ENCODE measurements at regions not wholly inside any gene's neighbourhood (a gene's known extent, or its start where the extent isn't known, plus 50 kb on each side); places are given as distances from the start of the nearest gene placed in this dataset.
"Not testable (repeated sequence)": the region's sequence is repeated elsewhere in the genome, so short reads cannot be mapped to it uniquely, and the experiment has no call there.

- H3K27ac ChIP-seq: not testable (repeated sequence)
- 0 out of 2 replicates have a peak, but pooled peaks have one; percentile 4 for TF ChIP-seq CTCF (conservative IDR thresholded peaks at IDR 0.05)
These were observed 5278.7 kb upstream of the TPTE start for GRCh38 chr21:5242732-5243131.

DNA sequence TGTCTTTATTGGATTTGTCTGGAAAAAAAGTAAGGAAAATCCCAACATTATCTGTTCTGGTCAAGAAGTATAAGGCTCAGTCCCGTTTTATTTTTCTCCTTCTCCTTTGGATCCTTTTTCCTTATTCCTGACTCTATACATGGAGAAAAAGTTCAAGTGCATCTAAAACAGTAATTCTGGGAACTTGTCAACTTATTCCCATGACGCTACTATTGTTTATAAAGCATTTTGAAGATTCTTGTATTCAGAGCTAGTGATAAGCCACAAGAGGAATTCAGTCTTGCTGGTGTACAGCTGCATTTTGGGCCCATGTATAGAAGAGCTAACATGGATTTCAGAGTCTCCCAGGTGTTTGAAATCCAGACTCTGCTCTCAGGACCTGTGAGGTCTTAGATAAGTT lies 5278.1 kb upstream of the TPTE start:
- not testable (repeated sequence) for H3K27ac ChIP-seq

DNA sequence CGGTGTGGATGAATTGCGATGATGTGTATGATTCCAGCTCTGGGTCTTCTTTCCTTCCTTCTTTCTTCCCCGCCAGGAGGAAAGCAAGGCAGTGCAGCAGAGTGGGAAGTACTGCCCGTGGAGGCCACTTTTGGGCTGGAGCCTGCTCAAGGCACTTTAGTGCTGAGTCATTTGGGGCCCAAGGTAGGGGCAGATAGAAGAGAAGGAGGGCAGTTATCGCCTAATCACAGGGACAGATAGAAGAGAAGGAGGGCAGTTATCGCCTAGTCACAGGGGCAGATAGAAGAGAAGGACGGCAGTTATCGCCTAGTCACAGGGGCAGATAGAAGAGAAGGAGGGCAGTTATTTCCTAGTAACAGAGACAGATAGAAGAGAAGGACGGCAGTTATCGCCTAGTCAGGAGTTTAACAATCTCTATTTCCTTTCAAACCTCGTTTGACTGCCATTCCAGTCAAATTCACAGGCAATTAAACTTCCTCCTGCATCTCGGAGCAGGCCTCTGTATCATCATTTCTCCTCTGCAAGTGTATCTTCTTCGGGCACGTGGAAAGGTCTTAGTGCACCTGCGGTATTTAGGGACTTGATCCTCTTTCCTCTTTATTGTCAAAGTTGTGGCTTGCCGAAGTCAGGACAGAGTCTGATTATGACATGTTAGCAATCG lies 5277.5 kb upstream of the TPTE start:
- H3K27ac ChIP-seq: not testable (repeated sequence)

DNA sequence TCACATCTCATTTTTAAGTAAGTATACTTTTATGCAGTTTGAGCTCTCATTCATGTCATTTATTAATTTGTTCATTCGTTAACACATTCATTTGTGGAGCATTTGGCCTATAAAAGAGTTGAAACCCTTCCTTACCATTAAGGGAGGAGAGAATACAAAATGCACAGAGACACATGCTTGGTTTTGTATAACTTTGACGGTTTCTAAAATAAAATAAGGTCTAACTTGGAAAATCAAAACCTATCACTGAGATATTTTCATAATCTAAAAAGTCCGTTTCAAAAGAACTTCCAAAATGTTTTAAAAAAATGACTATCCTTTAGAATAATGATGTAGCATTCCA lies 5277.0 kb upstream of the TPTE start:
- H3K27ac ChIP-seq: not testable (repeated sequence)

GRCh38 chr21:5244954-5245353 lies 5276.4 kb upstream of the TPTE start:
- not testable (repeated sequence) for H3K27ac ChIP-seq

DNA sequence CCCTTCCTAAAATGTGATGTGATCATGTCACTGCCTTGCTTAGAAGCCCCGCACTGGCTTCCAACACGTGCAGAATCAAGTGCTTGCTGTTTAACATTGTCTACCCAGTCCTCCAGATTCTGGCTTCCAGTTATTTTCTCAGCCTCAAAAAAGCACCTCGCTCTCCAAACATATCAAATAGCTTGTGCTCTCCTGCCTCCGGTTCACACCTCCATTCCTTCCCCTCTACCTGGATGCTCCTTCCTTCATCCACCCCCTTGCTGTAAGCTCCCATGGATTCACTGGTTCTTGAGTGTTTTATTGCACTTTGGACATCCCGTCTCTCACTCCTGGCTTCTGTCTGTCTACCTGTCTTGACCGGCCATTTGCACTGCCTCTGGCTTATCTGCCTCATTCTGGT lies 5275.0 kb upstream of the TPTE start:
- not testable (repeated sequence) for H3K27ac ChIP-seq

DNA sequence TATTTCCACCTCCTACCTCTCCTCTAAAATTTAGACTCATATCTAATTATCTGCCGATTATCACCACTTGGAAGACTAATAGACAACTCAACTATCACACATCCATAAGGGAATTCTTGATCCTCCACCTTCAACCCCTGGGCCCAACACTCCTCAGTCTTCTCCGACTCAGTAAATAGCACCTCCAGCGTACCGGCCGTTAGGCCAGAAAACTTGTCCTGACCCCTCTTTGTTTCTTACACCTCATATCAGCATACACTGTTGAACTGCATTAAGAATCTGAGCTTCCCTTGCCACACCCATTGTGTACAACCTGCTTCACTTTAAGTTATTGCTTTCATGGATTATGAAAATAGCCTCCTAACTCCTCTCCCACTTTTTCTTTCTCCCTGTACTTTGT lies 5274.0 kb upstream of the TPTE start:
- H3K27ac ChIP-seq: not testable (repeated sequence)

- H3K27ac ChIP-seq: not testable (repeated sequence)
These were observed 5271.3 kb upstream of the TPTE start for GRCh38 chr21:5250128-5250527.

GRCh38 chr21:5251162-5251561 lies 5270.2 kb upstream of the TPTE start:
- not testable (repeated sequence) for H3K27ac ChIP-seq

- not testable (repeated sequence) for H3K27ac ChIP-seq
These were observed 5269.5 kb upstream of the TPTE start for GRCh38 chr21:5251866-5252265.
